GM23338 (cell line): ENCODE measurements at regions not wholly inside any gene's neighbourhood (a gene's known extent, or its start where the extent isn't known, plus 50 kb on each side); places are given as distances from the start of the nearest gene placed in this dataset.

Experiments
- ATAC-seq: fragments of 200-7000 bp; cut with Tn5 transposase; 3 replicates; pipeline ENCODE4 v1.9.1; 2020
- DNase-seq: peaks from one replicate; pipeline ENCODE4 v3.0.0-alpha.2; 2015; ENCODE audit warnings: low spot score
- H2AFZ ChIP-seq: fragments of 200-600 bp; sonication (generic); 2 replicates; pipeline ENCODE4 v1.8.0; 2016; ENCODE audit warnings: antibody characterized with exemption, mild to moderate bottlenecking, moderate library complexity
- H3F3A ChIP-seq: fragments of 200-600 bp; sonication (generic); replicated peaks from 2 replicates; pipeline ENCODE4 v1.8.0; 2017; ENCODE audit warnings: antibody characterized with exemption, mixed run types, low read depth
- H3K27ac ChIP-seq: fragments of 200-600 bp; sonication (generic); 2 replicates; pipeline ENCODE4 v1.6.1; 2016; ENCODE audit warnings: low read depth
- H3K27me3 ChIP-seq: fragments of 200-600 bp; sonication (generic); 2 replicates; pipeline ENCODE4 v1.8.0; 2016; ENCODE audit warnings: mild to moderate bottlenecking, mixed run types, moderate library complexity; ENCODE audit not compliant: insufficient read depth
- H3K36me3 ChIP-seq: fragments of 200-600 bp; sonication (generic); 2 replicates; pipeline ENCODE4 v1.8.0; 2016; ENCODE audit warnings: mild to moderate bottlenecking; ENCODE audit not compliant: insufficient read depth
- H3K4me1 ChIP-seq: fragments of 200-600 bp; sonication (generic); 2 replicates; pipeline ENCODE4 v1.8.0; 2016; ENCODE audit warnings: mild to moderate bottlenecking, moderate library complexity; ENCODE audit not compliant: insufficient read depth
- H3K4me2 ChIP-seq: fragments of 200-600 bp; sonication (generic); 2 replicates; pipeline ENCODE4 v1.7.1; 2017; ENCODE audit warnings: mixed run types
- H3K4me3 ChIP-seq: fragments of 200-600 bp; sonication (generic); 2 replicates; pipeline ENCODE4 v1.6.1; 2016; ENCODE audit warnings: mixed run types
- H3K79me2 ChIP-seq: fragments of 200-600 bp; sonication (generic); replicated peaks from 2 replicates; pipeline ENCODE4 v1.8.0; 2017; ENCODE audit warnings: mild to moderate bottlenecking; ENCODE audit not compliant: insufficient read depth
- H3K9me2 ChIP-seq: fragments of 200-600 bp; sonication (generic); 2 replicates; pipeline ENCODE4 v1.8.0; 2017; ENCODE audit not compliant: insufficient read depth
- H4K20me1 ChIP-seq: fragments of 200-600 bp; sonication (generic); replicated peaks from 2 replicates; pipeline ENCODE4 v1.8.0; 2017; ENCODE audit warnings: mild to moderate bottlenecking; ENCODE audit not compliant: insufficient read depth
- H3K27ac Mint-ChIP-seq: 2 replicates; pipeline ENCODE4 v1.8.0; 2020; ENCODE audit warnings: inconsistent platforms, mild to moderate bottlenecking, moderate library complexity, mixed read lengths
- H3K27me3 Mint-ChIP-seq: 3 replicates; pipeline ENCODE4 v1.8.0; 2022; ENCODE audit warnings: low read depth, mild to moderate bottlenecking, moderate library complexity, mixed read lengths, inconsistent platforms; ENCODE audit not compliant: insufficient read depth, poor library complexity
- H3K36me3 Mint-ChIP-seq: 3 replicates; pipeline ENCODE4 v1.8.0; 2021; ENCODE audit warnings: low read depth, mild to moderate bottlenecking, inconsistent platforms, moderate library complexity, mixed read lengths
- H3K4me1 Mint-ChIP-seq: 3 replicates; pipeline ENCODE4 v1.8.0; 2020; ENCODE audit warnings: mild to moderate bottlenecking, inconsistent platforms, mixed read lengths
- H3K4me3 Mint-ChIP-seq: 3 replicates; pipeline ENCODE4 v1.8.0; 2021; ENCODE audit warnings: moderate library complexity, mild to moderate bottlenecking, inconsistent platforms, mixed read lengths
- H3K9me3 Mint-ChIP-seq: 3 replicates; pipeline ENCODE4 v1.8.0; 2020; ENCODE audit warnings: moderate library complexity, mild to moderate bottlenecking, inconsistent platforms, mixed read lengths
- CREB1 ChIP-seq: fragments of 250-450 bp; sonication (Bioruptor Pico); IDR thresholded peaks from 2 replicates; pipeline ENCODE4 v1.5.0; 2020; ENCODE audit warnings: low read depth, mild to moderate bottlenecking, moderate library complexity
- CTCF ChIP-seq, 2 experiments: fragments of 200-600 bp in 1 of 2; sonication (generic) in 1 of 2; conservative IDR thresholded peaks; 2 replicates each; pipeline versions ENCODE4 v1.5.1 to v1.6.1; 2016 to 2017; ENCODE audit warnings: antibody characterized with exemption in 2 of 2, low read depth in 2 of 2, mild to moderate bottlenecking in 2 of 2, moderate library complexity in 1 of 2
- EZH2phosphoT487 ChIP-seq: fragments of 200-600 bp; sonication (generic); IDR thresholded peaks from one replicate; pipeline ENCODE4 v1.8.1; 2018; ENCODE audit warnings: antibody characterized with exemption; ENCODE audit not compliant: unreplicated experiment
- NANOG ChIP-seq: IDR thresholded peaks from 2 replicates; pipeline ENCODE4 v1.6.1; 2016; ENCODE audit warnings: antibody characterized with exemption, borderline replicate concordance
- POLR2AphosphoS5 ChIP-seq: IDR thresholded peaks from 2 replicates; pipeline ENCODE4 v1.6.1; 2016; ENCODE audit warnings: antibody characterized with exemption, low read depth
- REST ChIP-seq: IDR thresholded peaks from one replicate; pipeline ENCODE4 v1.6.1; 2018; ENCODE audit warnings: antibody characterized with exemption; ENCODE audit not compliant: unreplicated experiment
- STAT1 ChIP-seq: IDR thresholded peaks from one replicate; pipeline ENCODE4 v1.6.1; 2016; ENCODE audit warnings: antibody characterized with exemption; ENCODE audit not compliant: unreplicated experiment
- ZNF114 ChIP-seq: fragments of 250-450 bp; sonication (Bioruptor Pico); IDR thresholded peaks from 2 replicates; pipeline ENCODE4 v1.5.0; 2020; ENCODE audit warnings: mild to moderate bottlenecking, moderate library complexity
- ZNF331 ChIP-seq: fragments of 250-450 bp; sonication (Bioruptor Pico); IDR thresholded peaks from 2 replicates; pipeline ENCODE4 v1.5.0; 2020; ENCODE audit warnings: low read depth, mild to moderate bottlenecking, moderate library complexity
- ZNF462 ChIP-seq: fragments of 250-450 bp; sonication (Bioruptor Pico); IDR thresholded peaks from 2 replicates; pipeline ENCODE4 v1.5.0; 2020; ENCODE audit warnings: mild to moderate bottlenecking, moderate library complexity

GRCh38 chr5:98144116-98144515 is 629.3 kb upstream of the RGMB start:
- no peaks in the 10 kb centered on the region for H3K36me3 Mint-ChIP-seq
- no peaks in the 10 kb centered on the region for H3K4me1 Mint-ChIP-seq

More at GRCh38 chr5:98144116-98144515, 629.3 kb upstream of the RGMB start:
- Histone ChIP-seq H2AFZ (no peak overlapping the region), H3K4me2 (no peak overlapping the region), H3K79me2 (no peaks in the 10 kb centered on the region), H3K9me2 (peaks cover 7% of the 10 kb centered on the region; the same call in 1 of the 2 replicates), H3F3A (no peaks in the 10 kb centered on the region), H3K36me3 (no peaks in the 10 kb centered on the region), H4K20me1 (no peaks in the 10 kb centered on the region), H3K27me3 (no peaks in the 10 kb centered on the region), H3K27ac (no peak overlapping the region), H3K4me1 (no peaks in the 10 kb centered on the region), H3K4me3 (no peak overlapping the region)
- H3K27me3 Mint-ChIP-seq: no peaks in the 10 kb centered on the region
- no peak overlapping the region for H3K4me3 Mint-ChIP-seq
- TF ChIP-seq ZNF331 (CRISPR knock-in tag) (no peak), POLR2AphosphoS5 (no peak), CTCF (conservative IDR thresholded peaks at IDR 0.05; ENCODE audit: low read depth in 2 of 2) (no peak), ZNF462 (CRISPR knock-in tag) (no peak), EZH2phosphoT487 (no peak), NANOG (no peak), CREB1 (CRISPR knock-in tag) (no peak), REST (no peak), STAT1 (no peak), ZNF114 (no peak)
- ATAC-seq: no peak
- no peak for DNase-seq
- peaks cover 4% of the 10 kb centered on the region; the same call in 2 of the 3 replicates for H3K9me3 Mint-ChIP-seq
- H3K27ac Mint-ChIP-seq: no peak overlapping the region
